ENCODE measurements at regions not wholly inside any gene's neighbourhood (a gene's known extent, or its start where the extent isn't known, plus 50 kb on each side); places are given as distances from the start of the nearest gene placed in this dataset.

GRCh38 chr17:52892334-52892733 is 733.8 kb upstream of the CA10 start:
- TF ChIP-seq CTCF (IDR thresholded peaks at IDR 0.05; ENCODE audit: low read depth, low read length) = no peak
- TF ChIP-seq EZH2phosphoT487 (IDR thresholded peaks at IDR 0.05; ENCODE audit: low read depth) = no peak
